T-helper 2 cell treated with Interferon-gamma antibody and Interleukin-4, amounts not matched to agents 100 ng/mL and 5 ng/mL, for 36 hours (primary cell): ENCODE measurements at regions not wholly inside any gene's neighbourhood (a gene's known extent, or its start where the extent isn't known, plus 50 kb on each side); places are given as distances from the start of the nearest gene placed in this dataset.
"Not testable (repeated sequence)": the region's sequence is repeated elsewhere in the genome, so short reads cannot be mapped to it uniquely, and the experiment has no call there.

ENCODE experiments used
- intact Hi-C: fragments of 100-400 bp; cut with micrococcal nuclease; formaldehyde crosslinking; loops from one replicate; pipeline ENCODE4 v1.15.1; 2023

- intact Hi-C loops, result not testable (repeated sequence)
These were observed 572.8 kb upstream of the AGA start for GRCh38 chr4:178015046-178015445.

GRCh38 chr4:178026999-178027398, 584.8 kb upstream of the AGA start:
- intact Hi-C loops, result no loop called here

- intact Hi-C loops, result no loop called here
These were observed 585.6 kb upstream of the AGA start for GRCh38 chr4:178027796-178028195.

DNA sequence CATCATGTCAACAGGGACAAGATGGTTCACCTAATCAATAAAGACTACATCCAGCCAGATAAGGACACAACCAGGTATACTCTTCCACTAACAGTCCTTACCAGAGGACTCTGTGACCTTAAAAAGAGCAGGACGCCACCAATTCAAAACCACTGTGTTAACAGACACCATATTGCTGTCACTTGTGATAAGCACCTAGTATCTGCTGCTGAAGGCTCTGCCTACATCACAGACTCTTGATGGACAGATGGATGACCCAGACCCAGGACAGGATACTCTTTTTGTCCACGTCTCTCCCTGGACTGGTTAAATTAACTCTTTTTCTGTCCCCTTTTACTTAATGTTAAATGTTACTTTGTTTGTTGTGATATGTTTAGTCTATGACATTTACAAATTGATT, 586.2 kb upstream of the AGA start:
- intact Hi-C loops, result no loop called here

- intact Hi-C loops, result no loop called here
These were observed 595.4 kb upstream of the AGA start for GRCh38 chr4:178037459-178038214.

DNA sequence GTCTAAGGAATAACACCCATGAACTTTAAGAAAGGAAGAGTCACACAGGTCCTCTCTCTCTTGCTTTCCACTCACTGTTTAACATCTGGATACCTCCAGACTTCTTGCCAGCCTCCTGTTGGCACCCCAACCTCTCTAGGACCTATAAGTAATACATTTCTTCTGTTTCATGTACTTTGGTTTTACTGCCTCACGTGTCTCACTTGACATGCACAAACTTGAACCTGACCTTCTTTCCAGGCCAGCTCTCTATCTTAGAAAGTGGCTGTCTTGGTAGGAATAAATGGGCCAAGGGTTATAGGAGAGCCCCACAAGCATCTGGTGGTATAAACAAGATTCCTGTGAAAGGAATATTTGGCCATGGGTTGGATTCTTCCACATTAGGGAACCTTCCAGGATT, 614.8 kb upstream of the AGA start:
- intact Hi-C loops, result no loop called here

GRCh38 chr4:178063568-178063967, 621.3 kb upstream of the AGA start:
- intact Hi-C loops, result no loop called here

- intact Hi-C loops, result no loop called here
These were observed 624.2 kb upstream of the AGA start for GRCh38 chr4:178066338-178066941.

DNA sequence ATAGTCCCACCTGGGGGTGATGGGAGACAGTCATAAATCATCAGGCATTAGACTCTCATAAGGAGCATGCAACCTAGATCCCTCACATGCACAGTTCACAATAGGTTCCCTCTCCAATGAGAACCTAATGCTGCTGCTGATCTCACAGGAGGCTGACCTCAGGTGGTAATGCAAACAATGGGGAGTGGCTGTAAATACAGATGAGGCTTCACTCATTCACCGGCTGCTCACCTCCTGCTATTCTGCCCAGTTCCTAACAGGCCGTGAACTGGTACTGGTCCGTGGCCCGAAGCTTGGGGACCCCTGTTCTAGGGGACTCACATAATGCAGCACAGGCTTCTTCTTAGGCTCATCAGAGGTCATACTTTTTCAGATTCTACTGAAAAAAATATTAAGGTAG, 625.9 kb upstream of the AGA start:
- intact Hi-C loops, result no loop called here

DNA sequence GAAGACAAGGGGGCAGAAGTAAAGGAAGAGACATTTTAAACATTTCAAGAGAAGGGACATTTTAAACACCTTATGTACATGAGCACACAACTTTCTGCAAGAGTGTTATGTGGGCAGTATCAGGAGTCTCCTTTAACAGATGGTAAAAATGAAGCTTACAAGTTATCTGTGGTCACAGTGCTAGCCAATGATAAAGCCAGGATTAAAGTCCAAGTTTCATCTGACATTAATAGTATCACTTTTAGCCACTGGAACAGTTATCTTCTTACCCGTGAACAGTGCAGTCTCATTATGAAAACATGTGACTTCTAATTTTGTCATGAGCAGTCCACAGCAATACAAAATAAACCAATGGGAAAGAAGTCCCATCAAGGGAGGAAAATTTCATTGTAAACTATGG, 627.9 kb upstream of the AGA start:
- intact Hi-C loops, result no loop called here

GRCh38 chr4:178080312-178080711, 638.1 kb upstream of the AGA start:
- intact Hi-C loops, result no loop called here

DNA sequence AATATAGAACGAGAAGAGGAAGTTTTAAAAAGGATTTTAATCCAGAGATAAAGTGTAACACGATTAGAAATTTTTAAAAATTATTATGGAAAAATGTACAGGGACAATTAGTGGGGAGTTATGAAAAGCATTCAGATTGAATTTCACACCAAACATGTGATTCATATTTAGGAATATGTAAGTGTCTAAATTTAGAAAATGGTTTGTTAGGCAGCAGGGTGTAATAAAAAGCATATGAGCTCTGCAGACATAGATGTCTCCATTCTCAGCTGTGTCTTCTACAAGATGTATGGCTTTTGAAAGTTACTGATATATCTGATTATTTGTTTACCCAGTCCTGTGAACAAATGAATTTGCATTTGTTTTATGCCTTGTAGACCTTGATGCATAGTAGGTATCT, 638.9 kb upstream of the AGA start:
- intact Hi-C loops, result no loop called here

GRCh38 chr4:178081896-178082295, 639.7 kb upstream of the AGA start:
- intact Hi-C loops, result no loop called here

DNA sequence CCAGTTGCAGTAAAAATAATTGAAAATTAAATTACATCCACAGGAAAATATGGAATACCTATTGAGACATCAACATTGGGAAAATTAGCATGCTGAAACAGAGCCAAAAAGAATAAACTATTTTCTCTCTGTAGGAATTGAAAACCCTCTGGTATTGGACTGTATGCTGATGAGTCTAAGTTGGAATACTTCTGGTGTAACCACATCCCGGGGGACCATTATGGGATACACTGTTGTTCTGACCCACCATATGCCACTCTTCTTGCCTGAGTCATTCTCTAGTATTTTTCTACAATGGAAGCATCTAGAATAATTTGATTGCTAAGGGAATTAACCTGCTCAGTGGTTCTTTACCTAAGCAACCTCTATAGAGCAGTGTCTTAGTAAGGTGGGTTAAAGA, 640.7 kb upstream of the AGA start:
- intact Hi-C loops, result no loop called here

DNA sequence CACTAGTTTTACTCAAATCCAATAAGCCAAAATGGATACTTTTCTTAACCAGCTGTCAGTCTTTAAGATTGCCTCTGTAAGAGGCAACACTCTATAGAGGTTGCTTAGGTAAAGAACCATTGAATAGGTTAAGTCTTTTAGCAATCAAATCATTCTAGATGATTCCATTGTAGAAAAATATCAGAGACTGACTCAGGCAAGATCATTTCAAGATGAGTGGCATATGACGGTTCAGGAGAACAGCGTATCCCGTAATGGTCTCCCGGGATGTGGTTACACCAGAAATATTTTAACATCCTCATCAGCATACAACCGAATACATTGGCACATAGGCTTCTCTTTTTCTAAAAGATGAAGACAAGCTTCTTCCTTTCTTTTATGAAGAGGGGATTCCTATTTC, 641.7 kb upstream of the AGA start:
- intact Hi-C loops, result no loop called here

DNA sequence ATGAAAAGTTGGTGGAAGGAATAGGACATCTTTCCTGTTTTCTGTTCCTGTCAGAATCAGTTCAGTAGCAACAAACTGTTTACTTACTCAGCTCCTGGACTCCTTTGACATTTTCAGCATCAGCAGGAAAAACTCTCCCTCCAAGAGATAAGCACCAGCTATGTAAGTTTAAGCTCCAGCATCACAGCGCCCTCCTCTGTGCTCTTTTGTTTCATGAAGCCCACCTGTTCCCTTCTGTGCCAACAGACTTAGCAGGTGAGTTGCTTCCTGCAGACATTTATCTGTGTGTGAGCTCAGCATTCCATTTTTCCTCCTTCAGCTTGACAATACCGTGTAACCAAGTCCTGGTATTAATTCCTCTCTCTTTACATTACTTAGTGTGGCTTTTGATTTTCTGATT, 644.1 kb upstream of the AGA start:
- intact Hi-C loops, result no loop called here

DNA sequence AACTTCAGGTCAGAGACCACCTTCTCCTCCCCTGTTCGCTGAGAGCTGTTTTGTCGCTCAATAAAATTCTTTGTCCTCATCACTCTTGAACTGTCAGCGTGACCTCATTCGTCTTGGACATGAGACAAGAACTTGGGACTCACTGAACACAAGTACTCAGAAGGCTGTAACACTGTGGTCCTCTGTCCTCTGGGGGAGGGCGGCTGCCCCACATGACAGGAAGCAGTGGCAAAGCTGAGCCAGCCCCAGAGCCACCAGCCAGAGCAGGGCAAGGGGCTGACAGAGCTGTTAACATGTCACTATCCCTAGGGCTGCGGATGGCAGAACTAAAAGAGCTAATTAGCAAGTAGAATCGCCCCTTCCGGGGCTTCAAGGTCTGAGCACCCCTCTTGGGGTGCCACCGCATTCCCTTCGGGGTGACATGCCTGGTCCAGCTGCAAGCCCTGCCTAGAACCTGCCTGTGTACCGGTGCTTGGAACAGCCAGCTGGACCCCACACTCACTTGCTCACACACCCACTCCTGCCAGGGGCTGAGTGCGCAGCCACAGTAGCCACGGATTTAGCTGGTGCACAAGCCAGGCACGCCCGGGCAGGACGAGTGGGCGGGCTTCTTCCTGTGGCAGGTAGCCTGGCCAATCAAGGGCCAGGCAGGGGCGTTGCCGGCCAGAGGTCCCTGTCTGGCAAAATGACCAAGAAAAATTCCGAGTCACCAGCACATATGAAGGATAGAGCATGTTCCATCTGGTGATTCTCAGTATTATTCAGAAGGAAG, 648.6 kb upstream of the AGA start:
- intact Hi-C loops, result no loop called here

- intact Hi-C loops, result no loop called here
These were observed 659.9 kb upstream of the AGA start for GRCh38 chr4:178102139-178102538.

DNA sequence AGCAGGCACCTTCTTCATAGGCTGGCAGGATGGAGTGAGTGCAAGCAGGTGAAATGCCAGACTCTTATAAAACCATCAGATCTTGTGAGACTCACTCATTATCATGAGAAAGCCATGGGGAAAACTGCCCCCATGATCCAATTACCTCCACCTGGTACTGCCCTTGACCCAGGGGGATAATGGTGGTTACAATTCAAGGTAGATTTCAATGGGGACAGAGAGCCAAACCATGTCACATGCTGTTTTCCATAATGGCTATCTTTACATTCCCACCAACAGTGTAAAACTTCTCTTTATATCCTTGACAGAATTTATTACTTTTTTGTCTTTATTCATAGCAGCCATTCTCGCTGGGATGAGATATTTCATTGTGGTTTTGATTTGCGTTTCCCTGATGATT, 663.0 kb upstream of the AGA start:
- intact Hi-C loops, result no loop called here

DNA sequence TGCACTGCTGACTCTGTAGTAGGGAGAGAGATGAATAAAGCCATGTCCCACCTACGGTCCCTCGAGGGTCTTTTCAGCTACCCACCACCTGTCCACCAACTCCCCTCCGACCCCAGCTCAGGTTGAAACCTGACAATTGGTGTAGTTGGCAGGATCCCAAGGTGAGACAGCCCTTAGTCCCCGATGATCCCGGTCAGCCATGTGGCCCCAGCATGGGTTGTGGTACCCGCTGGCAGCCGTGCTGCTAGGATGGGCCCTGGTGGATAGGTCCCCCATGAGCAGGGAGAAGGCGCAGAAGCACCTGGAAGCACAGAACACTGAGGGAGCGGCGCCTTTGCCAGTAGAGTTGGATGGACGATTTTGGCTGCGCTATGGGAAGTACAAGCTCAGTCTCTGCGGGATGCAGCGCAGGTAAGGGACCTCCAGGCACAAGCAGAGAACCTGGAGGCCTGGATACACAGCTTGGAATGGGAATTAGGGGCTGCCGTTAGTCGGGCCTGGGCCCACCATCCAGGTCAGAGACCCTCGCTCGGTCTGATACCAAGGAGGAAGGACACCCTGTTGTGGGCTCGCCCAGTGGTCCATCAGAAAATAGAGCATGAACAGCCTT, 694.6 kb upstream of the AGA start:
- intact Hi-C loops, result no loop called here

DNA sequence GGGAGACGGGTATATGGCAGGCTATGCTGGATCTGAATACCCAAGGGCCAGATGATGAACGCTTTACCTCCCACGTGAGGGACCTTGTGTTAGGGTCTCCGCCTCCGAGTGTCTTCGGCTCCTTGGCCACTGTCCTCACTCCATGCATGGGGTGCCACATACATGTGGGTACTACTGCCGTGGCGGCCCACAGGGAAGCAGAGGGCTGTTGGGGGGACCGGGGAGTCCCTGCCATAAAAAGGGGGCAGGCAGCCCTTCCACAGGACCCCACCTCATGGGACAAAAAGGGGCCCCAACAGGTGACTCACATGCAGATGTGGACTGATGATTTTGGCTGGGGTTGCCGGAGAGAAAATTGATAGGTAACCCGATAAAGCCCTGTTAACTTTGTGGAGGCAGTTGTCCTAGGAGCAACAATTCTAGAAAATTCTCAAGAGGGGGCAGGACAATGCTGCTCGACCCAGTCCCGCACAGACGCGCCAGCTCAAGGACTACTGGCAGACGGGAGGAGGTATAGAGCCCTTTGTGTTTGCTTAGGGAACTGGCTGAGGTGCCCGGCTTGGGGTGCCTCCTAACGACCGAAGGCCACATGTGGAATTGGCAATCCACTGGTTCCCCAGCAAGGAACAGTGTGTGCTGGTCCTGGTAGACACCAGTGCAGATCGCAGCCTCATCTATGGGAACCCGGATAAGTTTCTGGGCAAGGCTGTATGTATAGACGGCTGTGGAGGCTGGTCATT, 695.7 kb upstream of the AGA start:
- intact Hi-C loops, result no loop called here

- intact Hi-C loops, result no loop called here
These were observed 696.3 kb upstream of the AGA start for GRCh38 chr4:178138491-178138890.
